ENCODE measurements at regions not wholly inside any gene's neighbourhood (a gene's known extent, or its start where the extent isn't known, plus 50 kb on each side); places are given as distances from the start of the nearest gene placed in this dataset.

- no peaks in the 10 kb centered on the region for H3K36me3 ChIP-seq (ENCODE audit: control insufficient read depth, insufficient read depth, low read length)
Measured at GRCh38 chr10:43869669-43870322, 221.1 kb upstream of the ZNF32 start.

DNA sequence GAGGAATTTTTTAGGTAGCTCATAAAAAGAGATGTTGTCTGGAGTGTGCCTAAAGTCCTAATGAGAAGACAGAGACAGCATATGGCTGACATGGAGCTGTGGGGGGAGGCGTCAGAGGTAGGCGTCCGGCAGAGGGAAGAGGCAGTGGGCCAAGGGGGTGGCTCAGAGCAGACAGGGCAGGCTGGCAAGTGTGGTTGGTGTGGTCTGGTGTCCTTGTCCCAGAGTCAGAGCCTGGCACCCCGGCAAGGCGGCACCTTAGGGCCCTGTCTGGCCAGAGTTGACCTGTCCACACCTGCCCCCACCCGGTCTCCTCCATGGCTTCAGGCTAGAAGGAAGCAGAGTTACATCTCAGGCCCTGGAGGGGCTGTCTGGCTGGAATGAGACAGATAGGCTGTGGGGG is 220.3 kb upstream of the ZNF32 start:
- Histone ChIP-seq H3K36me3 (ENCODE audit: control insufficient read depth, insufficient read depth, low read length) (no peaks in the 10 kb centered on the region), H3K4me1 (ENCODE audit: control insufficient read depth, insufficient read depth, low read length) (no peaks in the 10 kb centered on the region), H3K4me3 (ENCODE audit: low read depth in 2 of 2, low read length in 2 of 2) (no peak overlapping the region), H3K27me3 (ENCODE audit: control insufficient read depth, insufficient read depth, low read length) (peaks cover 7% of the 10 kb centered on the region), H3K9me3 (ENCODE audit: control insufficient read depth, insufficient read depth, low read depth, low read length) (no peaks in the 10 kb centered on the region), H3K27ac (ENCODE audit: low read length) (no peak overlapping the region)
- in situ Hi-C loops (cut with HindIII; ENCODE audit: low pct_unique_long_range_greater_than_20kb, low sequenced_read_pairs) (no loop called here), intact Hi-C loops (cut with micrococcal nuclease; ENCODE audit: unreplicated experiment) (no loop called here)
- BruUV-seq (replicated peaks): no TSS peak
- ATAC-seq: no peak
- ChIA-PET POLR2A (no interaction called here), CTCF (no interaction called here)
- DNase-seq (ENCODE audit: low read depth, low spot score): no peak
- no peak for TF ChIP-seq POLR2AphosphoS5 (IDR thresholded peaks at IDR 0.05; ENCODE audit: low read depth, low read length)
- no peak for TF ChIP-seq SIN3A (IDR thresholded peaks at IDR 0.05; ENCODE audit: borderline replicate concordance, insufficient read depth, low read depth, low read length)
- no peak for TF ChIP-seq TCF7L2 (IDR thresholded peaks at IDR 0.05; ENCODE audit: low read depth, low read length)
- TF ChIP-seq, protein P1, sequence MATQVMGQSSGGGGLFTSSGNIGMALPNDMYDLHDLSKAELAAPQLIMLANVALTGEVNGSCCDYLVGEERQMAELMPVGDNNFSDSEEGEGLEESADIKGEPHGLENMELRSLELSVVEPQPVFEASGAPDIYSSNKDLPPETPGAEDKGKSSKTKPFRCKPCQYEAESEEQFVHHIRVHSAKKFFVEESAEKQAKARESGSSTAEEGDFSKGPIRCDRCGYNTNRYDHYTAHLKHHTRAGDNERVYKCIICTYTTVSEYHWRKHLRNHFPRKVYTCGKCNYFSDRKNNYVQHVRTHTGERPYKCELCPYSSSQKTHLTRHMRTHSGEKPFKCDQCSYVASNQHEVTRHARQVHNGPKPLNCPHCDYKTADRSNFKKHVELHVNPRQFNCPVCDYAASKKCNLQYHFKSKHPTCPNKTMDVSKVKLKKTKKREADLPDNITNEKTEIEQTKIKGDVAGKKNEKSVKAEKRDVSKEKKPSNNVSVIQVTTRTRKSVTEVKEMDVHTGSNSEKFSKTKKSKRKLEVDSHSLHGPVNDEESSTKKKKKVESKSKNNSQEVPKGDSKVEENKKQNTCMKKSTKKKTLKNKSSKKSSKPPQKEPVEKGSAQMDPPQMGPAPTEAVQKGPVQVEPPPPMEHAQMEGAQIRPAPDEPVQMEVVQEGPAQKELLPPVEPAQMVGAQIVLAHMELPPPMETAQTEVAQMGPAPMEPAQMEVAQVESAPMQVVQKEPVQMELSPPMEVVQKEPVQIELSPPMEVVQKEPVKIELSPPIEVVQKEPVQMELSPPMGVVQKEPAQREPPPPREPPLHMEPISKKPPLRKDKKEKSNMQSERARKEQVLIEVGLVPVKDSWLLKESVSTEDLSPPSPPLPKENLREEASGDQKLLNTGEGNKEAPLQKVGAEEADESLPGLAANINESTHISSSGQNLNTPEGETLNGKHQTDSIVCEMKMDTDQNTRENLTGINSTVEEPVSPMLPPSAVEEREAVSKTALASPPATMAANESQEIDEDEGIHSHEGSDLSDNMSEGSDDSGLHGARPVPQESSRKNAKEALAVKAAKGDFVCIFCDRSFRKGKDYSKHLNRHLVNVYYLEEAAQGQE (IDR thresholded peaks at IDR 0.05; ENCODE audit: insufficient read depth in 1 of 2, low read depth in 2 of 2, low read length in 1 of 2): no peak
- TF ChIP-seq, protein P2, sequence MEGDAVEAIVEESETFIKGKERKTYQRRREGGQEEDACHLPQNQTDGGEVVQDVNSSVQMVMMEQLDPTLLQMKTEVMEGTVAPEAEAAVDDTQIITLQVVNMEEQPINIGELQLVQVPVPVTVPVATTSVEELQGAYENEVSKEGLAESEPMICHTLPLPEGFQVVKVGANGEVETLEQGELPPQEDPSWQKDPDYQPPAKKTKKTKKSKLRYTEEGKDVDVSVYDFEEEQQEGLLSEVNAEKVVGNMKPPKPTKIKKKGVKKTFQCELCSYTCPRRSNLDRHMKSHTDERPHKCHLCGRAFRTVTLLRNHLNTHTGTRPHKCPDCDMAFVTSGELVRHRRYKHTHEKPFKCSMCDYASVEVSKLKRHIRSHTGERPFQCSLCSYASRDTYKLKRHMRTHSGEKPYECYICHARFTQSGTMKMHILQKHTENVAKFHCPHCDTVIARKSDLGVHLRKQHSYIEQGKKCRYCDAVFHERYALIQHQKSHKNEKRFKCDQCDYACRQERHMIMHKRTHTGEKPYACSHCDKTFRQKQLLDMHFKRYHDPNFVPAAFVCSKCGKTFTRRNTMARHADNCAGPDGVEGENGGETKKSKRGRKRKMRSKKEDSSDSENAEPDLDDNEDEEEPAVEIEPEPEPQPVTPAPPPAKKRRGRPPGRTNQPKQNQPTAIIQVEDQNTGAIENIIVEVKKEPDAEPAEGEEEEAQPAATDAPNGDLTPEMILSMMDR (IDR thresholded peaks at IDR 0.05): no peak

More at GRCh38 chr10:43869669-43870322, 221.1 kb upstream of the ZNF32 start:
- no peak for ATAC-seq
- no peak for DNase-seq (ENCODE audit: low read depth, low spot score)
- no peak overlapping the region for H3K27ac ChIP-seq (ENCODE audit: low read length)
- H3K9me3 ChIP-seq (ENCODE audit: control insufficient read depth, insufficient read depth, low read depth, low read length): no peaks in the 10 kb centered on the region
- intact Hi-C loops (cut with micrococcal nuclease; ENCODE audit: unreplicated experiment) (no loop called here), in situ Hi-C loops (cut with HindIII; ENCODE audit: low pct_unique_long_range_greater_than_20kb, low sequenced_read_pairs) (no loop called here)
- ChIA-PET CTCF (no interaction called here), POLR2A (no interaction called here)
- no peak overlapping the region for H3K4me3 ChIP-seq (ENCODE audit: low read depth in 2 of 2, low read length in 2 of 2)
- no TSS peak for BruUV-seq (replicated peaks)
- peaks cover 7% of the 10 kb centered on the region for H3K27me3 ChIP-seq (ENCODE audit: control insufficient read depth, insufficient read depth, low read length)
- TF ChIP-seq TCF7L2 (IDR thresholded peaks at IDR 0.05; ENCODE audit: low read depth, low read length): no peak
- H3K4me1 ChIP-seq (ENCODE audit: control insufficient read depth, insufficient read depth, low read length): no peaks in the 10 kb centered on the region

GRCh38 chr10:43867667-43868565 is 219.2 kb upstream of the ZNF32 start:
- Histone ChIP-seq H3K9me3 (ENCODE audit: control insufficient read depth, insufficient read depth, low read depth, low read length) (no peaks in the 10 kb centered on the region), H3K4me1 (ENCODE audit: control insufficient read depth, insufficient read depth, low read length) (no peaks in the 10 kb centered on the region), H3K36me3 (ENCODE audit: control insufficient read depth, insufficient read depth, low read length) (no peaks in the 10 kb centered on the region), H3K27ac (ENCODE audit: low read length) (no peak overlapping the region), H3K27me3 (ENCODE audit: control insufficient read depth, insufficient read depth, low read length) (peaks cover 7% of the 10 kb centered on the region), H3K4me3 (ENCODE audit: low read depth in 2 of 2, low read length in 2 of 2) (no peak overlapping the region)
- in situ Hi-C loops (cut with HindIII; ENCODE audit: low pct_unique_long_range_greater_than_20kb, low sequenced_read_pairs): no loop called here
- ChIA-PET POLR2A (no interaction called here), CTCF (no interaction called here)
- no peak for TF ChIP-seq TCF7L2 (IDR thresholded peaks at IDR 0.05; ENCODE audit: low read depth, low read length)
- no peak for TF ChIP-seq SIN3A (IDR thresholded peaks at IDR 0.05; ENCODE audit: borderline replicate concordance, insufficient read depth, low read depth, low read length)
- TF ChIP-seq, protein P1 (IDR thresholded peaks at IDR 0.05; ENCODE audit: insufficient read depth in 1 of 2, low read depth in 2 of 2, low read length in 1 of 2): no peak
- TF ChIP-seq, protein P2 (IDR thresholded peaks at IDR 0.05): no peak
- no peak for DNase-seq (ENCODE audit: low read depth, low spot score)
- BruUV-seq (replicated peaks): no TSS peak
- no peak for ATAC-seq
- intact Hi-C loops (cut with micrococcal nuclease; ENCODE audit: unreplicated experiment): no loop called here
